GM12891 (cell line): ENCODE measurements at regions not wholly inside any gene's neighbourhood (a gene's known extent, or its start where the extent isn't known, plus 50 kb on each side); places are given as distances from the start of the nearest gene placed in this dataset.

Experiments
- POLR2A ChIP-seq: IDR thresholded peaks from 2 replicates; pipeline ENCODE4 v1.6.1; 2011; ENCODE audit warnings: low read depth, low read length, control low read depth
- POLR2AphosphoS5 ChIP-seq: IDR thresholded peaks from 2 replicates; pipeline ENCODE4 v1.6.1; 2011; ENCODE audit warnings: low read depth, low read length, control low read depth
- POU2F2 ChIP-seq: IDR thresholded peaks from 2 replicates; pipeline ENCODE4 v1.6.1; 2011; ENCODE audit warnings: low read depth, mild to moderate bottlenecking, control low read depth, low read length, moderate library complexity
- SPI1 ChIP-seq: IDR thresholded peaks from 2 replicates; pipeline ENCODE4 v1.6.1; 2011; ENCODE audit warnings: low read depth, low read length, control low read depth
- TAF1 ChIP-seq: IDR thresholded peaks from 2 replicates; pipeline ENCODE4 v1.6.1; 2011; ENCODE audit warnings: low read depth, low read length, control low read depth

- no peak for TF ChIP-seq POLR2AphosphoS5
- TF ChIP-seq POLR2A: no peak
- TF ChIP-seq SPI1: no peak
- no peak for TF ChIP-seq TAF1
- TF ChIP-seq POU2F2: no peak
These were observed 60.6 kb downstream of the SLC25A47 start for GRCh38 chr14:100383727-100384158.
